ENCODE measurements at regions not wholly inside any gene's neighbourhood (a gene's known extent, or its start where the extent isn't known, plus 50 kb on each side); places are given as distances from the start of the nearest gene placed in this dataset.
"Not testable (repeated sequence)": the region's sequence is repeated elsewhere in the genome, so short reads cannot be mapped to it uniquely, and the experiment has no call there.

DNA sequence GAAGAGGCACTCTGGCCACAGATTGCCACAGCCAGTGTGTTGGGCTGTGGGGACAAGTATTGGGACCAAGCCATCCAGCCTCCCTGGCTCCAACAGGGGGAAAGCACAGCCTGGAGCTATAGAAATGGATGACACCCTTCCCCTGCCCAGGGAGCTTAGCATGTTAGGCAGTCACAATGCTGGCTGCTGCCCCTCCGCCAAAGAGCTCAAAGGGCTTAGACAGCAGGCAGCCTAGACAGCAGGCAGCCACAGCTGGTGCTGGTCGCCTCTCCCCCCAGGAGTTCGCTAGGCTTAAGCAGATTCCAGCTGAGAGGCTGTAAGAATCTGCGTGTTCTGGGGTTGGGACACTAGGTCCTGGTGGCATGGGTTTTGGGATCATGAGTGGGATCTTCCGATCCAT, 94.5 kb upstream of the MXRA5 start:
- no peak for DNase-seq (ENCODE audit: low read depth)

DNA sequence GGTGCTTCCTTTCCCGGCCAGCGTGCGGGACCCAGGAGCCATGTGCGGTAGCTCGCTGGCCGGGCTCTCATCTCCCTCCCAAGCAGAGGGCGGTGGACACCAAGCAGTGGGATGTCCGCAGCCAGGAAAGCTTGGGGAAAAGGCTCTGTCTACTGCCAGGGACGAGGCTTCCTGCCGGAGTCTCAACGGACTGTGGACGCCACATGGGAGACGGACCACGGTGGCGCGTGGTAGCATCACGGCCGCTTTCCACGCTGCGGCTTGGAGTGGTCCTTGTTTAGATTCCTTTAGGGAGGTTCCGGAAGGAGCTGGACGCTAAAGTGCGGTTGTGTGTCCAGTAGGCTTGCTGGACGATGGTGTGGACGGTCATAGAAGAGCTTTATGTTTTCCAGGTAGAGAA, 89.5 kb upstream of the MXRA5 start:
- not testable (repeated sequence) for DNase-seq (ENCODE audit: low read depth)

DNA sequence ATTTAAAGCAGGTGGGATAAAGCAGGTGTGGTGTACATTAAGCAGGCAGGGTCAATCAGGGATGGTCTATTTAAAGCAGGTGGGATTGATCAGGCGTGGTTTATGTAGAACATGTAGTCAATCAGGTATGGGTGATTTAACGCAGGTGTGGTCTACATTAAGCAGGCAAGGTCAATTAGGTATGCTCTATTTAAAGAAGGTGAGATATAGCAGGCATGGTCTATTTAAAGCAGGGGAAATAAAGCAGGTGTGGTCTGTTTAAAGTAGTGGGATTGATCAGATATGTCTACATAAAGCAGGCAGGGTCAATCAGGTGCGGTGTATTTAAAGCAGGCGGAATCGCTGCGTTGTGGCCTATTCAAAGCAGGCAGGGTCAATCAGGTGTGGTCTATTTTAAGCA, 88.6 kb upstream of the MXRA5 start:
- no peak for DNase-seq (ENCODE audit: low read depth)

- DNase-seq (ENCODE audit: low read depth): no peak
Observed at GRCh38 chrX:3428792-3429191, 82.3 kb upstream of the MXRA5 start.

DNA sequence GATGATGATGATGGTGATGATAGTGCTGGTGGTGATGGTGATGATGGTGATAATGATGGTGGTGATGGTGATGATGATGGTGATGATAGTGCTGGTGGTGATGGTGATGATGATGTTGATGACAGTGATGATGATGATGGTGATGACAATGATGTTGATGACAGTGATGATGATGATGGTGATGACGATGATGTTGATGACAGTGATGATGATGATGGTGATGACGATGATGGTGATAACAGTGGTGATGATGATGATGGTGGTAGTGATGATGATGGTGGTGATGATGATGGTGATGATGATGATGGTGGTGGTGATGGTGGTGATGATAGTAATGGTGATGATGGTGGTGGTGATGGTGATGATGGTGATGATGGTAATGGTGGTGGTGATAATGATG, 80.1 kb upstream of the MXRA5 start:
- DNase-seq (ENCODE audit: low read depth): no peak

GRCh38 chrX:3425031-3425430, 78.6 kb upstream of the MXRA5 start:
- DNase-seq (ENCODE audit: low read depth): no peak

GRCh38 chrX:3420316-3420715, 73.9 kb upstream of the MXRA5 start:
- no peak for DNase-seq (ENCODE audit: low read depth)

DNA sequence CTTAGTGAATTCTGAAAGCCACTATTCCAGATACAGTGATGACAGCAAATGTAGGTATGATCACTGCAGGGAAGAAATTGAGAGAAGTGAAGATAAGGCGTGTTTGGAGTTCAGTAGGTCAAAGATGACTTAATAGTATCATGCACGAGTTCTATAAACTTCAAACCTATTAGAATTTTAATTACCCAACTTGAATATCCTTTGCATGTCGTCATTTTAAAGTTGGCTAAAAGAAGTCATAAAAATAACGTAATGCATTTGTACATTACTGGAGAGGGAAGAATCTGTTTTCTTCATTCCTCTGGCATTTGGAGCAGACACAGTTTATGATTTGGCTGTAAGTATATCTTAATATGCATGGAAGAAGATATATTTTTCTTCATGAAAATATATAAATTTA, 68.6 kb upstream of the MXRA5 start:
- no peak for DNase-seq (ENCODE audit: low read depth)

DNA sequence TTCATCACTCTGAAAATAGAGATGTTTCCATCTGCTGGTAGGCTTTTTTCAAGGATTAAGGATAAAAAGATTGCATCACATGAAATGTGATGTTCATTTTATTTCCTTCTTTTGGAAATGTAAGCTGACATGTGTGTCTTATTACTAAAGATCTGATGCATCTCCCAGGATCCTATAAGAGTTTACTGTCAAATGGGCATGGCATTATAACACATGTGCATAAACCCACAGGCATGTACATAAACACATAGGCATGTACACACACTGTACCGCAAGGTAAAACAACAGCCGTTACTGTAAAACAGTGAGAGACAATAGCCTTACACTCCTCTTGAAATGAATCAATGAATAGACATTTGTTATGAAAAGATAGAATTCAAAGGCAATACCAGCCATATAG, 65.2 kb upstream of the MXRA5 start:
- not testable (repeated sequence) for DNase-seq (ENCODE audit: low read depth)

- DNase-seq (ENCODE audit: low read depth): not testable (repeated sequence)
Observed at GRCh38 chrX:3409936-3410335, 63.5 kb upstream of the MXRA5 start.

DNA sequence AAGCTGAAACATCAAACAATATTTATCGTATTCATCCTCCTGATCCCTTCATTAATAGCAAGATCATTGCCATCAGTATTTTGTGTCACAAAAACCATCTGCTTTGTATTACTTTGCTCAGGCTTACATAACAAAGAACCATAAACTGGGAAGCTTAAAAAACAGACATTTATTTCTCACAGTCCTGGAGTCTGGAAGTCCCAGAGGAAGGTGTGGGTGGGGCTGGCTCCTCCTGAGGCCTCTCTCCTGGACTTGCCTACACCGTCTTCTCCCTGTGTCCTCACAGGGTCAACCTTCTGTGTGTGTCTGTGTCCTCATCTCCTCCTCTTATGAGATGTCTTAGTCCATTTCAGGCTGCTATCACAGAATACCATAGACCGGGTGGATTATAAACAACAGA, 61.3 kb upstream of the MXRA5 start:
- no peak for DNase-seq (ENCODE audit: low read depth)

GRCh38 chrX:3407121-3407520, 60.7 kb upstream of the MXRA5 start:
- DNase-seq (ENCODE audit: low read depth): no peak

- DNase-seq (ENCODE audit: low read depth): no peak
Observed at GRCh38 chrX:3403748-3404147, 57.3 kb upstream of the MXRA5 start.
